Thoracic aorta (tissue), 2 donors: ENCODE measurements at regions not wholly inside any gene's neighbourhood (a gene's known extent, or its start where the extent isn't known, plus 50 kb on each side); places are given as distances from the start of the nearest gene placed in this dataset.

ENCODE experiments used
- ATAC-seq: fragments of 150-250 bp; one replicate; pipeline ENCODE4 v1.8.0; 2017; ENCODE audit warnings: low read depth; ENCODE audit not compliant: insufficient number of reproducible peaks, low FRiP score
- DNase-seq: peaks from one replicate; pipeline ENCODE4 v3.0.0-alpha.2; 2020; ENCODE audit warnings: low spot score
- H3K27ac ChIP-seq, 2 donors: fragments of 200-600 bp; sonication (generic); 1 replicate in 1 of 2; 2 replicates in 1 of 2; pipeline ENCODE4 v1.5.1; 2016; ENCODE audit warnings: mild to moderate bottlenecking in 2 of 2, moderate library complexity in 2 of 2
- H3K27me3 ChIP-seq: fragments of 200-600 bp; sonication (generic); replicated peaks from 2 replicates; pipeline ENCODE4 v1.6.0; 2016; ENCODE audit warnings: mild to moderate bottlenecking; ENCODE audit not compliant: insufficient read depth
- H3K36me3 ChIP-seq: fragments of 200-600 bp; sonication (generic); one replicate; pipeline ENCODE4 v1.5.1; 2016
- H3K4me1 ChIP-seq, 2 donors: fragments of 200-600 bp; sonication (generic); 1 replicate in 1 of 2; 2 replicates in 1 of 2; pipeline versions ENCODE4 v1.5.1 to v1.6.0; 2016; ENCODE audit warnings: low read depth in 2 of 2, mild to moderate bottlenecking in 1 of 2; ENCODE audit not compliant: control insufficient read depth in 1 of 2
- H3K4me3 ChIP-seq: fragments of 200-600 bp; sonication (generic); 2 replicates; pipeline ENCODE4 v1.5.1; 2016; ENCODE audit warnings: mild to moderate bottlenecking
- H3K9me3 ChIP-seq: fragments of 200-600 bp; sonication (generic); 2 replicates; pipeline ENCODE4 v1.5.1; 2016
- TF ChIP-seq, protein P1 (sequence below): fragments of 200-600 bp; sonication (generic); IDR thresholded peaks from one replicate; pipeline ENCODE4 v1.5.1; 2019; ENCODE audit warnings: antibody characterized with exemption

DNA sequence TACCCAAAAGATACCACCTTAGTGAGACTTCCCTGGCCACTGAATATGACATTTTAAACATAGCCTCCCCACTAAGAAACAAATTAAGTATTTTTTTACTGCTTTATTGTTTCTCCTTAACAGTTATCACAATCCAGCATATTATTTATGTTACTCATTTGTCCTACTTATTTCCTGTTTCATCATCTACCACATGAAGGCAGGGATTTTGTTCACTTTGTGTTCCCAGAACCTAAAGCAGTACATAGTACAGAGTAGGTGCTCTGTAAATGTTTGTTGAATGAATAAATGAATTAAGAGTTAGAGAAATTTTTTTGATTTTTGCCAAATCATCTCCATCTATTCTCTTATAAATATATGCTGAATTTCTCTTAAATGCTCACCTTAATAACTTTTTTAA lies 318.4 kb upstream of the GIMD1 start:
- no peak for DNase-seq
- TF ChIP-seq, protein P1, sequence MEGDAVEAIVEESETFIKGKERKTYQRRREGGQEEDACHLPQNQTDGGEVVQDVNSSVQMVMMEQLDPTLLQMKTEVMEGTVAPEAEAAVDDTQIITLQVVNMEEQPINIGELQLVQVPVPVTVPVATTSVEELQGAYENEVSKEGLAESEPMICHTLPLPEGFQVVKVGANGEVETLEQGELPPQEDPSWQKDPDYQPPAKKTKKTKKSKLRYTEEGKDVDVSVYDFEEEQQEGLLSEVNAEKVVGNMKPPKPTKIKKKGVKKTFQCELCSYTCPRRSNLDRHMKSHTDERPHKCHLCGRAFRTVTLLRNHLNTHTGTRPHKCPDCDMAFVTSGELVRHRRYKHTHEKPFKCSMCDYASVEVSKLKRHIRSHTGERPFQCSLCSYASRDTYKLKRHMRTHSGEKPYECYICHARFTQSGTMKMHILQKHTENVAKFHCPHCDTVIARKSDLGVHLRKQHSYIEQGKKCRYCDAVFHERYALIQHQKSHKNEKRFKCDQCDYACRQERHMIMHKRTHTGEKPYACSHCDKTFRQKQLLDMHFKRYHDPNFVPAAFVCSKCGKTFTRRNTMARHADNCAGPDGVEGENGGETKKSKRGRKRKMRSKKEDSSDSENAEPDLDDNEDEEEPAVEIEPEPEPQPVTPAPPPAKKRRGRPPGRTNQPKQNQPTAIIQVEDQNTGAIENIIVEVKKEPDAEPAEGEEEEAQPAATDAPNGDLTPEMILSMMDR = no peak
- Histone ChIP-seq H3K27me3 (no peaks in the 10 kb centered on the region), H3K4me1 (no peaks in the 10 kb centered on the region), H3K9me3 (no peaks in the 10 kb centered on the region), H3K36me3 (no peaks in the 10 kb centered on the region), H3K4me3 (no peak overlapping the region), H3K27ac (no peak overlapping the region)
- no peak for ATAC-seq

DNA sequence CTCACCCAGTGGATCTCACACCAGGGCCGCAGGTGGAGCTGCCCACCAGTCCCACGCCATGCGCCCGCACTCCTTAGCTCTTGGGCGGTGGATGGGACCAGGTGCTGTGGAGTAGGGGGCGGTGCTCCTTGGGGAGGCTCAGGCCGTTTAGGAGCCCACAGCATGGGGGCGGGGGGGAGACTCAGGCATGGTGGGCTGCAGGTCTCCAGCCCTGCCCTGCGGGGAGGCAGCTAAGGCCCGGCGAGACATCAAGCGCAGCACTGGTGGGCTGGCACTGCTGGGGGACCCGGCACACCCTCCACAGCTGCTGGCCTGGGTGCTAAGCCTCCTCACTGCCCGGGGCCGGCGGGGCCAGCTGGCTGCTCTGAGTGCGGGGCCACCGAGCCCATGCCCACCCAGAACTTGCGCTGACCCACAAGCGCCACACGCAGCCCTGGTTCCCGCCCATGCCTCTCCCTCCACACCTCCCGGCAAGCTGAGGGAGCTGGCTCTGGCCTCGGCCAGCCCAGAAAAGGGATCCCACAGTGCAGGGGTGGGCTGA lies 312.9 kb upstream of the GIMD1 start:
- no peaks in the 10 kb centered on the region for H3K36me3 ChIP-seq
- no peaks in the 10 kb centered on the region for H3K27me3 ChIP-seq
- no peaks in the 10 kb centered on the region for H3K9me3 ChIP-seq
- no peak for ATAC-seq
- no peak overlapping the region for H3K27ac ChIP-seq
- no peak overlapping the region for H3K4me3 ChIP-seq
- no peaks in the 10 kb centered on the region for H3K4me1 ChIP-seq
- DNase-seq = no peak
- TF ChIP-seq, protein P1 = no peak

GRCh38 chr4:106679063-106679462 lies 310.5 kb upstream of the GIMD1 start:
- Histone ChIP-seq H3K9me3 (no peaks in the 10 kb centered on the region), H3K4me1 (no peaks in the 10 kb centered on the region), H3K27ac (no peak overlapping the region), H3K4me3 (no peak overlapping the region), H3K27me3 (no peaks in the 10 kb centered on the region), H3K36me3 (no peaks in the 10 kb centered on the region)
- TF ChIP-seq, protein P1 = no peak
- no peak for DNase-seq
- no peak for ATAC-seq

GRCh38 chr4:106677213-106677612 lies 308.6 kb upstream of the GIMD1 start:
- no peaks in the 10 kb centered on the region for H3K4me1 ChIP-seq
- DNase-seq (no peak), ATAC-seq (no peak)
- H3K4me3 ChIP-seq = no peak overlapping the region
- H3K27me3 ChIP-seq = no peaks in the 10 kb centered on the region
- no peaks in the 10 kb centered on the region for H3K36me3 ChIP-seq
- no peak overlapping the region for H3K27ac ChIP-seq
- TF ChIP-seq, protein P1 = no peak
- peaks cover 2% of the 10 kb centered on the region for H3K9me3 ChIP-seq

GRCh38 chr4:106676173-106676921 lies 307.8 kb upstream of the GIMD1 start:
- ATAC-seq (no peak), DNase-seq (no peak)
- Histone ChIP-seq H3K9me3 (peaks cover 2% of the 10 kb centered on the region), H3K27ac (no peak overlapping the region), H3K27me3 (no peaks in the 10 kb centered on the region), H3K4me1 (no peaks in the 10 kb centered on the region), H3K36me3 (no peaks in the 10 kb centered on the region), H3K4me3 (no peak overlapping the region)
- TF ChIP-seq, protein P1 = no peak
